ENCODE measurements at regions not wholly inside any gene's neighbourhood (a gene's known extent, or its start where the extent isn't known, plus 50 kb on each side); places are given as distances from the start of the nearest gene placed in this dataset.
A peak's percentile ranks its signal among the peaks of the same experiment; 100 is the strongest.

DNA sequence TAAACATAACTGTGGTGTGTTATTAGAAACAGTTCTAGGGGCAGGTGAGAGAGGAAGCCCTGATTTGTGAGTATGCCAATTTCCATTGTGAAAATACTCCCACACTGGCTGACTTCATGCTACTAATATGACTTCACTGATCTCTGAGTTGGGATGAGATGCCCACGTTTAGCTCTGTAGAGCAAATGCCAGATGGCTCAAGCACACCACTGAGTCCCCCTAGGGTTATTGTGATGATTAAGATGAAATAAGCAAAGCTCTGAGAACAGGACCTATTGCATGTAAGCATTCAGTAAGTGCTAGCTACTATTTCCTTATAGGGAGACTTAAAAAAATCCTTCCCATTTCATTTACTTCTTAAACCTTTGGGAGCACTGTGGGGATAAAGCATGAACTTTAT is 117.6 kb downstream of the CENPF start:
- no peak for DNase-seq

DNA sequence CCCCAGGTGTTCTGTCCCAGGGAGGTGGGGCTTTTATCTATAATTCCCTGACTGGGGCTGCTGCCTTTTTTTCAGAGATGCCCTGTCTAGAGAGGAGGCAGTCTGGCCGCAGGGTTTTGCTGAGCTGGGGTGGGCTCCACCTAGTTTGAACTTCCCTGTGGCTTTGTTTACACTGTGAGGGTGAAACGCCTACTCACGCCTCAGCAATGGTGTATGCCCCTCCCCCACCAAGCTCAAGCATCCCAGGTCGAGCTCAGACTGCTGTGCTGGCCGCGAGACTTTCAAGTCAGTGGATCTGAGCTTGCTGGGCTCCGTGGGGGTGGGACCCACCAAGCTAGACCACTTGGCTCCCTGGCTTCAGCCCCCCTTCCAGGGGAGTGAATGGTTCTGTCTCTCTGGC is 124.3 kb downstream of the CENPF start:
- TF ChIP-seq, protein P1, sequence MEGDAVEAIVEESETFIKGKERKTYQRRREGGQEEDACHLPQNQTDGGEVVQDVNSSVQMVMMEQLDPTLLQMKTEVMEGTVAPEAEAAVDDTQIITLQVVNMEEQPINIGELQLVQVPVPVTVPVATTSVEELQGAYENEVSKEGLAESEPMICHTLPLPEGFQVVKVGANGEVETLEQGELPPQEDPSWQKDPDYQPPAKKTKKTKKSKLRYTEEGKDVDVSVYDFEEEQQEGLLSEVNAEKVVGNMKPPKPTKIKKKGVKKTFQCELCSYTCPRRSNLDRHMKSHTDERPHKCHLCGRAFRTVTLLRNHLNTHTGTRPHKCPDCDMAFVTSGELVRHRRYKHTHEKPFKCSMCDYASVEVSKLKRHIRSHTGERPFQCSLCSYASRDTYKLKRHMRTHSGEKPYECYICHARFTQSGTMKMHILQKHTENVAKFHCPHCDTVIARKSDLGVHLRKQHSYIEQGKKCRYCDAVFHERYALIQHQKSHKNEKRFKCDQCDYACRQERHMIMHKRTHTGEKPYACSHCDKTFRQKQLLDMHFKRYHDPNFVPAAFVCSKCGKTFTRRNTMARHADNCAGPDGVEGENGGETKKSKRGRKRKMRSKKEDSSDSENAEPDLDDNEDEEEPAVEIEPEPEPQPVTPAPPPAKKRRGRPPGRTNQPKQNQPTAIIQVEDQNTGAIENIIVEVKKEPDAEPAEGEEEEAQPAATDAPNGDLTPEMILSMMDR (IDR thresholded peaks at IDR 0.05): no peak
- TF ChIP-seq POLR2A (IDR thresholded peaks at IDR 0.05): no peak
- 71 to 77% (median 73%) methylated on average over 5 to 7 of the region's 7 CpGs for WGBS, 4 donors
- intact Hi-C loops (cut with DNase I): no loop called here
- no peaks in the 10 kb centered on the region for H3K9me3 ChIP-seq (replicated peaks in 1 of 3)
- H3K27ac ChIP-seq: no peak overlapping the region
- no peak overlapping the region for H3K4me3 ChIP-seq
- no peaks in the 10 kb centered on the region for H3K27me3 ChIP-seq
- H3K4me1 ChIP-seq (replicated peaks in 1 of 2): no peaks in the 10 kb centered on the region
- no peak for DNase-seq
- H3K36me3 ChIP-seq (replicated peaks in 1 of 2): no peaks in the 10 kb centered on the region

More for the DNA sequence above, 117.6 kb downstream of the CENPF start:
- Histone ChIP-seq H3K4me1 (replicated peaks in 1 of 2) (no peaks in the 10 kb centered on the region), H3K36me3 (replicated peaks in 1 of 2) (no peaks in the 10 kb centered on the region), H3K27me3 (no peaks in the 10 kb centered on the region), H3K9me3 (replicated peaks in 1 of 3) (no peaks in the 10 kb centered on the region), H3K27ac (no peak overlapping the region), H3K4me3 (no peak overlapping the region)
- TF ChIP-seq, protein P1 (IDR thresholded peaks at IDR 0.05): no peak
- no peak for TF ChIP-seq POLR2A (IDR thresholded peaks at IDR 0.05)
- intact Hi-C loops (cut with DNase I): no loop called here
- WGBS, 4 donors: 38 to 83% (median 70%) methylated on average over 1 of the region's 1 CpG

DNA sequence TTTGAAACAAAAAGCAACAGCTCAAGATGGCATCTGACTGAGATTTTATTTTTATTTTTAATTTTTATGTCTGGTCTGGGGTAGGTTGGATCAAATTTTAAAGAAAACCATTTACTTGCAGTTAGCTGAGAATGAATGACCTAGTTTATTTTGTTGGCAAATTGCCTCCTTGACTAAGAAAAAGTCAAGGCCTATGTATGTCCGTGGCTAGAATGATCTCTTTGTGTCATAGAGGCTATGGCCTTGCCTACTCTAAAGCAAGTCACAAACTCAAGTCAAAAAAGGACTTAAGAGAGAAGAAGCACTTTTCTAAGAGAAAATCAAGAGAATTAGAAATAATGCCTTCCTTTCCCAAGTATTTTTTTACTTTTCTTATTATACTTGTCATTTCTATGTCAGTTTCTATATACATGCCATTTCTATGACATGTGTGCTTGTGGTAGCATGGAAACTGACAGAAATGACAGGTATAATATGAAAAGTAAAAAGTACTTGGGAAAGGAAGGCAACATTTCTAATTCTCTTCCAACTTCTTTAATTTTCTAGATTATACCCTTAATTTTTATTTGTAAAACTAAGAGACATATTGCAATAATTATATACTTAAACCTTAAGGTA is 136.7 kb downstream of the CENPF start:
- intact Hi-C loops (cut with DNase I): no loop called here
- TF ChIP-seq, protein P1 (IDR thresholded peaks at IDR 0.05): no peak
- TF ChIP-seq POLR2A (IDR thresholded peaks at IDR 0.05): no peak
- no peak overlapping the region for H3K4me3 ChIP-seq

GRCh38 chr1:214740471-214740870 is 137.5 kb downstream of the CENPF start:
- intact Hi-C loops (cut with DNase I): no loop called here
- peaks cover 10 to 15% of the 10 kb centered on the region in 2 donors for H3K4me1 ChIP-seq (replicated peaks in 1 of 2)
- TF ChIP-seq, protein P1 (IDR thresholded peaks at IDR 0.05): no peak
- no peak for TF ChIP-seq POLR2A (IDR thresholded peaks at IDR 0.05)

More for the DNA sequence above, 136.7 kb downstream of the CENPF start:
- peaks cover 10 to 15% of the 10 kb centered on the region in 2 donors for H3K4me1 ChIP-seq (replicated peaks in 1 of 2)
- peak in 1 of 7 donors; percentile 18 for DNase-seq
- WGBS, 4 donors: 20 to 39% (median 37%) methylated on average over 1 of the region's 1 CpG
- H3K9me3 ChIP-seq (replicated peaks in 1 of 3): no peaks in the 10 kb centered on the region
- H3K36me3 ChIP-seq (replicated peaks in 1 of 2): no peaks in the 10 kb centered on the region
- H3K27ac ChIP-seq: peak overlapping the region in 1 of 5 donors; percentile 13
- no peaks in the 10 kb centered on the region for H3K27me3 ChIP-seq

More at GRCh38 chr1:214740471-214740870, 137.5 kb downstream of the CENPF start:
- WGBS, 4 donors: 67 to 71% (median 69%) methylated on average over 2 of the region's 2 CpGs
- no peaks in the 10 kb centered on the region for H3K36me3 ChIP-seq (replicated peaks in 1 of 2)
- no peak overlapping the region for H3K4me3 ChIP-seq
- no peak overlapping the region for H3K27ac ChIP-seq
- no peaks in the 10 kb centered on the region for H3K9me3 ChIP-seq (replicated peaks in 1 of 3)
- no peak for DNase-seq
- no peaks in the 10 kb centered on the region for H3K27me3 ChIP-seq

Data from adrenal gland (tissue), 9 donors.